Karpas-422 (cell line): ENCODE measurements at regions not wholly inside any gene's neighbourhood (a gene's known extent, or its start where the extent isn't known, plus 50 kb on each side); places are given as distances from the start of the nearest gene placed in this dataset.

Source experiments
- DNase-seq: peaks from one replicate; pipeline ENCODE4 v3.0.0-alpha.2; 2015
- H2AFZ ChIP-seq: fragments of 200-600 bp; sonication (generic); 2 replicates; pipeline ENCODE4 v1.6.1; 2014; ENCODE audit warnings: antibody characterized with exemption, low read length, mixed read lengths
- H3K27ac ChIP-seq: fragments of 200-600 bp; sonication (generic); 2 replicates; pipeline ENCODE4 v1.5.1; 2014; ENCODE audit warnings: mild to moderate bottlenecking, low read length, moderate library complexity
- H3K27me3 ChIP-seq: fragments of 200-600 bp; sonication (generic); 2 replicates; pipeline ENCODE4 v1.6.1; 2014; ENCODE audit warnings: low read length, mixed read lengths
- H3K36me3 ChIP-seq: fragments of 200-600 bp; sonication (generic); 2 replicates; pipeline ENCODE4 v1.6.1; 2014; ENCODE audit warnings: low read length, mixed read lengths; ENCODE audit not compliant: insufficient read depth
- H3K4me1 ChIP-seq: fragments of 200-600 bp; sonication (generic); 2 replicates; pipeline ENCODE4 v1.6.1; 2014; ENCODE audit warnings: mild to moderate bottlenecking, low read length, mixed read lengths
- H3K4me2 ChIP-seq: fragments of 200-600 bp; sonication (generic); 2 replicates; pipeline ENCODE4 v1.6.1; 2014; ENCODE audit warnings: low read length, low read depth, mild to moderate bottlenecking; ENCODE audit not compliant: poor library complexity, severe bottlenecking
- H3K4me3 ChIP-seq: fragments of 200-600 bp; sonication (generic); 2 replicates; pipeline ENCODE4 v1.5.1; 2014; ENCODE audit warnings: mild to moderate bottlenecking, antibody characterized with exemption, low read length, mixed read lengths
- H3K79me2 ChIP-seq: fragments of 200-600 bp; sonication (generic); 2 replicates; pipeline ENCODE4 v1.6.1; 2014; ENCODE audit warnings: mild to moderate bottlenecking, low read length, mixed read lengths
- H3K9ac ChIP-seq: fragments of 200-600 bp; sonication (generic); 2 replicates; pipeline ENCODE4 v1.6.0; 2014; ENCODE audit warnings: low read length
- H3K9me2 ChIP-seq: fragments of 200-600 bp; sonication (generic), shearing (Covaris generic); replicated peaks from 2 replicates; pipeline ENCODE4 v1.6.0; 2014; ENCODE audit warnings: mild to moderate bottlenecking, low read length, moderate library complexity; ENCODE audit not compliant: insufficient read depth
- H3K9me3 ChIP-seq: fragments of 300-700, 200-600 bp; sonication (generic); 2 replicates; pipeline ENCODE4 v1.6.1; 2014; ENCODE audit warnings: low read length, mixed read lengths
- H4K20me1 ChIP-seq: fragments of 200-600 bp; sonication (generic); 2 replicates; pipeline ENCODE4 v1.6.1; 2014; ENCODE audit warnings: mild to moderate bottlenecking, antibody characterized with exemption, low read length, low read depth; ENCODE audit not compliant: insufficient read depth

GRCh38 chr14:44180975-44181374 lies 326.1 kb downstream of the FSCB start:
- no peaks in the 10 kb centered on the region for H3K9me2 ChIP-seq
- H3K9me3 ChIP-seq = peaks cover 4% of the 10 kb centered on the region; the same call in 1 of the 2 replicates
- no peak overlapping the region for H3K9ac ChIP-seq
- H3K4me1 ChIP-seq = no peaks in the 10 kb centered on the region
- H3K4me3 ChIP-seq = no peak overlapping the region
- no peaks in the 10 kb centered on the region for H4K20me1 ChIP-seq
- H3K27ac ChIP-seq = no peak overlapping the region
- no peaks in the 10 kb centered on the region for H3K79me2 ChIP-seq
- peak overlapping the region; percentile 73 for H2AFZ ChIP-seq
- no peaks in the 10 kb centered on the region for H3K27me3 ChIP-seq
- H3K4me2 ChIP-seq = no peak overlapping the region
- no peak for DNase-seq
- no peaks in the 10 kb centered on the region for H3K36me3 ChIP-seq

GRCh38 chr14:44170556-44170955 lies 336.5 kb downstream of the FSCB start:
- H3K9me2 ChIP-seq = no peaks in the 10 kb centered on the region
- no peaks in the 10 kb centered on the region for H3K27me3 ChIP-seq
- H4K20me1 ChIP-seq = no peaks in the 10 kb centered on the region
- no peaks in the 10 kb centered on the region for H3K4me1 ChIP-seq
- H3K4me2 ChIP-seq = no peak overlapping the region
- H3K79me2 ChIP-seq = no peaks in the 10 kb centered on the region
- no peak overlapping the region for H3K27ac ChIP-seq
- no peak for DNase-seq
- H2AFZ ChIP-seq = no peak overlapping the region
- no peaks in the 10 kb centered on the region for H3K9me3 ChIP-seq
- no peak overlapping the region for H3K4me3 ChIP-seq
- H3K9ac ChIP-seq = no peak overlapping the region
- H3K36me3 ChIP-seq = no peaks in the 10 kb centered on the region

GRCh38 chr14:44170101-44170500 lies 337.0 kb downstream of the FSCB start:
- Histone ChIP-seq H4K20me1 (no peaks in the 10 kb centered on the region), H3K4me1 (no peaks in the 10 kb centered on the region), H3K9ac (no peak overlapping the region), H3K4me3 (no peak overlapping the region), H3K36me3 (no peaks in the 10 kb centered on the region), H2AFZ (no peak overlapping the region), H3K27me3 (no peaks in the 10 kb centered on the region), H3K9me3 (no peaks in the 10 kb centered on the region), H3K4me2 (no peak overlapping the region), H3K79me2 (no peaks in the 10 kb centered on the region), H3K27ac (no peak overlapping the region), H3K9me2 (no peaks in the 10 kb centered on the region)
- DNase-seq = no peak

GRCh38 chr14:44168566-44168965 lies 338.5 kb downstream of the FSCB start:
- Histone ChIP-seq H3K9ac (no peak overlapping the region), H3K4me3 (no peak overlapping the region), H4K20me1 (no peaks in the 10 kb centered on the region), H2AFZ (peak overlapping the region; percentile 5; the same call in 1 of the 2 replicates), H3K9me2 (no peaks in the 10 kb centered on the region), H3K79me2 (no peaks in the 10 kb centered on the region), H3K9me3 (no peaks in the 10 kb centered on the region), H3K4me2 (no peak overlapping the region), H3K27ac (no peak overlapping the region), H3K4me1 (no peaks in the 10 kb centered on the region), H3K27me3 (no peaks in the 10 kb centered on the region), H3K36me3 (no peaks in the 10 kb centered on the region)
- no peak for DNase-seq

GRCh38 chr14:44166611-44167010 lies 340.5 kb downstream of the FSCB start:
- H3K4me3 ChIP-seq = no peak overlapping the region
- H4K20me1 ChIP-seq = no peaks in the 10 kb centered on the region
- H3K27me3 ChIP-seq = no peaks in the 10 kb centered on the region
- no peak overlapping the region for H3K27ac ChIP-seq
- no peaks in the 10 kb centered on the region for H3K9me2 ChIP-seq
- no peaks in the 10 kb centered on the region for H3K79me2 ChIP-seq
- H3K9ac ChIP-seq = no peak overlapping the region
- no peak overlapping the region for H2AFZ ChIP-seq
- no peak overlapping the region for H3K4me2 ChIP-seq
- no peaks in the 10 kb centered on the region for H3K36me3 ChIP-seq
- no peaks in the 10 kb centered on the region for H3K4me1 ChIP-seq
- DNase-seq = no peak
- peaks cover 4% of the 10 kb centered on the region for H3K9me3 ChIP-seq

GRCh38 chr14:44165936-44166335 lies 341.1 kb downstream of the FSCB start:
- 0 out of 2 replicates have a peak overlapping the region, but pooled peaks have one; percentile 19 for H2AFZ ChIP-seq
- H3K4me1 ChIP-seq = no peaks in the 10 kb centered on the region

GRCh38 chr14:44165286-44165685 lies 341.8 kb downstream of the FSCB start:
- Histone ChIP-seq H3K9ac (no peak overlapping the region), H3K4me3 (no peak overlapping the region), H3K4me1 (no peaks in the 10 kb centered on the region), H3K9me3 (peaks cover 4% of the 10 kb centered on the region), H3K27ac (no peak overlapping the region), H3K4me2 (no peak overlapping the region), H3K79me2 (no peaks in the 10 kb centered on the region), H3K9me2 (no peaks in the 10 kb centered on the region), H4K20me1 (no peaks in the 10 kb centered on the region), H3K36me3 (no peaks in the 10 kb centered on the region), H2AFZ (no peak overlapping the region), H3K27me3 (no peaks in the 10 kb centered on the region)
- no peak for DNase-seq

More at GRCh38 chr14:44165936-44166335, 341.1 kb downstream of the FSCB start:
- DNase-seq = no peak
- no peaks in the 10 kb centered on the region for H3K9me2 ChIP-seq
- H3K27ac ChIP-seq = no peak overlapping the region
- H3K79me2 ChIP-seq = no peaks in the 10 kb centered on the region
- no peak overlapping the region for H3K4me3 ChIP-seq
- H3K9ac ChIP-seq = no peak overlapping the region
- H4K20me1 ChIP-seq = no peaks in the 10 kb centered on the region
- H3K27me3 ChIP-seq = no peaks in the 10 kb centered on the region
- H3K36me3 ChIP-seq = no peaks in the 10 kb centered on the region
- H3K4me2 ChIP-seq = no peak overlapping the region
- H3K9me3 ChIP-seq = peaks cover 4% of the 10 kb centered on the region

- Histone ChIP-seq H3K36me3 (no peaks in the 10 kb centered on the region), H3K9me2 (no peaks in the 10 kb centered on the region), H3K27me3 (no peaks in the 10 kb centered on the region), H3K9me3 (peaks cover 4% of the 10 kb centered on the region), H3K4me2 (no peak overlapping the region), H3K79me2 (no peaks in the 10 kb centered on the region), H3K27ac (no peak overlapping the region), H3K9ac (no peak overlapping the region), H3K4me1 (no peaks in the 10 kb centered on the region), H4K20me1 (no peaks in the 10 kb centered on the region), H3K4me3 (no peak overlapping the region), H2AFZ (no peak overlapping the region)
- no peak for DNase-seq
Observed at GRCh38 chr14:44163946-44164345, 343.1 kb downstream of the FSCB start.

GRCh38 chr14:44162197-44162596 lies 344.9 kb downstream of the FSCB start:
- H3K4me1 ChIP-seq = no peaks in the 10 kb centered on the region
- H2AFZ ChIP-seq = no peak overlapping the region; the same call in 1 of the 2 replicates
- DNase-seq = no peak
- H3K27ac ChIP-seq = no peak overlapping the region
- H4K20me1 ChIP-seq = no peaks in the 10 kb centered on the region
- H3K9me3 ChIP-seq = peaks cover 4% of the 10 kb centered on the region
- no peaks in the 10 kb centered on the region for H3K9me2 ChIP-seq
- no peaks in the 10 kb centered on the region for H3K36me3 ChIP-seq
- H3K4me2 ChIP-seq = no peak overlapping the region
- H3K27me3 ChIP-seq = no peaks in the 10 kb centered on the region
- no peaks in the 10 kb centered on the region for H3K79me2 ChIP-seq
- H3K4me3 ChIP-seq = no peak overlapping the region
- no peak overlapping the region for H3K9ac ChIP-seq
